Stomach (tissue), 8 donors: ENCODE measurements at regions not wholly inside any gene's neighbourhood (a gene's known extent, or its start where the extent isn't known, plus 50 kb on each side); places are given as distances from the start of the nearest gene placed in this dataset.

Experiments
- DNase-seq, 2 donors: peaks; one replicate each; pipeline versions ENCODE4 v3.0.0 to v3.0.0-alpha.2; 2013 to 2019
- H3K27ac ChIP-seq, 5 donors: fragments of 200-600 bp in 4 of 5; sonication (generic) in 4 of 5; one replicate each; pipeline ENCODE4 v1.5.1; 2013 to 2019; ENCODE audit warnings: mild to moderate bottlenecking in 1 of 5, moderate library complexity in 1 of 5
- H3K27me3 ChIP-seq, 3 donors: fragments of 200-600 bp; sonication (generic); one replicate each; pipeline ENCODE4 v1.5.1; 2017 to 2019; ENCODE audit warnings: mixed run types in 1 of 3
- H3K36me3 ChIP-seq, 4 donors: fragments of 200-600 bp; sonication (generic); 1 replicate in 3 of 4; 2 replicates in 1 of 4; pipeline ENCODE4 v1.5.1; 2016 to 2019
- H3K4me1 ChIP-seq, 4 donors: fragments of 200-600 bp; sonication (generic); one replicate each; pipeline ENCODE4 v1.5.1; 2016 to 2019
- H3K4me3 ChIP-seq, 4 donors: fragments of 200-600 bp; sonication (generic) in 3 of 4; one replicate each; pipeline ENCODE4 v1.5.1; 2016 to 2019; ENCODE audit warnings: mild to moderate bottlenecking in 1 of 4
- H3K9me3 ChIP-seq, 4 donors: fragments of 200-600 bp; sonication (generic); one replicate each; pipeline ENCODE4 v1.5.1; 2016 to 2019
- EP300 ChIP-seq: sonication (generic); formaldehyde crosslinking; IDR thresholded peaks from one replicate; pipeline ENCODE4 v1.6.1; 2017; ENCODE audit warnings: antibody characterized with exemption
- POLR2A ChIP-seq, 4 donors: fragments of 450-650 bp; IDR thresholded peaks; one replicate each; pipeline ENCODE4 v1.6.1; 2016; ENCODE audit warnings: antibody characterized with exemption in 4 of 4, control low read depth in 2 of 4, mild to moderate bottlenecking in 1 of 4, moderate library complexity in 1 of 4
- POLR2AphosphoS5 ChIP-seq, 3 donors: sonication (generic); formaldehyde crosslinking; IDR thresholded peaks; one replicate each; pipeline ENCODE4 v1.6.1; 2016; ENCODE audit warnings: antibody characterized with exemption in 3 of 3
- WGBS, 5 donors: extraction: QIAGEN DNeasy Blood & Tissue Kit in 3 of 5; methylation state at CpG; one replicate each; pipeline versions ENCODE4 v1.1.5 to v1.1.7; 2013 to 2018; 5-methylcytosine and 5-hydroxymethylcytosine counted together
- intact Hi-C: fragments of 100-400 bp; cut with DNase I; formaldehyde crosslinking; loops from one replicate; pipeline ENCODE4 v1.15.1; 2023; ENCODE audit warnings: low total_unique reads
- TF ChIP-seq, protein P1 (sequence below), 7 experiments: fragments of 450-650 bp in 4 of 7; fragments of 200-600 bp in 3 of 7; sonication (generic) in 3 of 7; IDR thresholded peaks; one replicate each; pipeline ENCODE4 v1.5.1; 2016 to 2019; ENCODE audit warnings: antibody characterized with exemption in 7 of 7, control low read depth in 2 of 7, mild to moderate bottlenecking in 1 of 7
- donor health status: healthy with polysubstance abuse.
- donor health status: Bipolar disorder and iron deficiency.
- donor health status: healthy.

DNA sequence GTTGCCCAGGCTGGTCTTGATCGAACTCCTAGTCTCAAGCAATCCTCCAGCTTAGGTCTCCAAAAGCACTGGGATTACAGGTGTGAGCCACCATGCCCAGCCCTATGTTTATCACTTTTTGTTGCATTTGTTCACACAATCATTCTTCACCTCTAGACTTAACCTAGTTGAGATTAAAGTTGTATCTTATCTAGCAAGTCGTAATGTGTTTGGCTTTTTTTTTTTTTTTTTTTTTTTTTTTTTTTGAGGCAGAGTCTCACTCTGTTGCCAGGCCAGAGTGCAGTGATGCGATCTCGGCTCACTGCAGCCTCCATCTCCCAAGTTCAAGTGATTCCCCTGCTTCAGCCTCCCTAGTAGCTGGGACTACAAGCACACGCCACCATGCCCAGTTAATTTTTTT, 90.2 kb upstream of the C9orf72 start:
- Histone ChIP-seq H3K27me3 (no peaks in the 10 kb centered on the region), H3K9me3 (no peaks in the 10 kb centered on the region), H3K4me1 (peaks cover 0 to 23% (median 0%) of the 10 kb centered on the region in 4 donors), H3K4me3 (no peak overlapping the region), H3K36me3 (no peaks in the 10 kb centered on the region), H3K27ac (no peak overlapping the region)
- DNase-seq = no peak
- intact Hi-C loops = no loop called here
- TF ChIP-seq EP300 = no peak
- TF ChIP-seq, protein P1, sequence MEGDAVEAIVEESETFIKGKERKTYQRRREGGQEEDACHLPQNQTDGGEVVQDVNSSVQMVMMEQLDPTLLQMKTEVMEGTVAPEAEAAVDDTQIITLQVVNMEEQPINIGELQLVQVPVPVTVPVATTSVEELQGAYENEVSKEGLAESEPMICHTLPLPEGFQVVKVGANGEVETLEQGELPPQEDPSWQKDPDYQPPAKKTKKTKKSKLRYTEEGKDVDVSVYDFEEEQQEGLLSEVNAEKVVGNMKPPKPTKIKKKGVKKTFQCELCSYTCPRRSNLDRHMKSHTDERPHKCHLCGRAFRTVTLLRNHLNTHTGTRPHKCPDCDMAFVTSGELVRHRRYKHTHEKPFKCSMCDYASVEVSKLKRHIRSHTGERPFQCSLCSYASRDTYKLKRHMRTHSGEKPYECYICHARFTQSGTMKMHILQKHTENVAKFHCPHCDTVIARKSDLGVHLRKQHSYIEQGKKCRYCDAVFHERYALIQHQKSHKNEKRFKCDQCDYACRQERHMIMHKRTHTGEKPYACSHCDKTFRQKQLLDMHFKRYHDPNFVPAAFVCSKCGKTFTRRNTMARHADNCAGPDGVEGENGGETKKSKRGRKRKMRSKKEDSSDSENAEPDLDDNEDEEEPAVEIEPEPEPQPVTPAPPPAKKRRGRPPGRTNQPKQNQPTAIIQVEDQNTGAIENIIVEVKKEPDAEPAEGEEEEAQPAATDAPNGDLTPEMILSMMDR (IDR thresholded peaks at IDR 0.05) = no peak
- TF ChIP-seq POLR2A (IDR thresholded peaks at IDR 0.05) = no peak
- 51 to 66% (median 53%) methylated on average over 5 of the region's 5 CpGs for WGBS, 5 donors

DNA sequence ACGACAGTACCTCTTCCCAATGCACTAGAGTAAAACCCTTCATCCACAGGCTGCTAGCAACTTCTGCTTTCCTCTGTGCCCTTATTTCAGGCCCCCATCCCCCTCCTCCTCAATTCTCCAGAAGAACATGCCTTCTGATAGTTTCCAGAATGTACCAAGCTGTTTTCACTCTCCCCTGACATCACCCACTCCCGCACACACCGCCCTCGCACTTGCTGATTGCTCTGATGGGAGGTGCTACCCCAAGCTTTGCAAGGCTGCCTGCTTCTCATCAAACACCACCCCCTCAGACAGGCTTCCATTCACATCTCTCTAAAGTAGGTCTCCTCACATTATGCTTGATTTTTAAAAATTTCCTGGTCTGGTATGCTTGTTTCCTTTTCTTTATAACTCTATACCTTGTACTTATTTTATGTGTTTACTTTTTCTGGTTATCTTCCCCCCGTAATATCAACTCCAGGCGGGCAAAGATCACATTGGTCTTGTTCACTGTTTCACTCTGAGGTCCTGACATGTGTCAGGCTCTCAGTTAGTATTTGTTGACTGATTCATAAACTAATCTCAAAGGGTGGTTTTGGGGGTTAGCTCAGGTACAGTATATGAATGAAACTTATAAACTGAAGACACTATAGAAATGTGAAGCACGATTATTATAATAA, 91.0 kb upstream of the C9orf72 start:
- intact Hi-C loops = no loop called here
- peak in 1 of 2 donors; percentile 71 for DNase-seq
- Histone ChIP-seq H3K4me3 (no peak overlapping the region), H3K36me3 (no peaks in the 10 kb centered on the region), H3K27ac (no peak overlapping the region), H3K27me3 (no peaks in the 10 kb centered on the region), H3K9me3 (no peaks in the 10 kb centered on the region), H3K4me1 (peaks cover 0 to 23% (median 0%) of the 10 kb centered on the region in 4 donors)
- TF ChIP-seq POLR2A (IDR thresholded peaks at IDR 0.05) = no peak
- TF ChIP-seq EP300 = no peak
- TF ChIP-seq POLR2AphosphoS5 (IDR thresholded peaks at IDR 0.05) = no peak
- TF ChIP-seq, protein P1 (IDR thresholded peaks at IDR 0.05) = no peak
- WGBS, 5 donors = 23 to 42% (median 32%) methylated on average over 7 of the region's 7 CpGs

DNA sequence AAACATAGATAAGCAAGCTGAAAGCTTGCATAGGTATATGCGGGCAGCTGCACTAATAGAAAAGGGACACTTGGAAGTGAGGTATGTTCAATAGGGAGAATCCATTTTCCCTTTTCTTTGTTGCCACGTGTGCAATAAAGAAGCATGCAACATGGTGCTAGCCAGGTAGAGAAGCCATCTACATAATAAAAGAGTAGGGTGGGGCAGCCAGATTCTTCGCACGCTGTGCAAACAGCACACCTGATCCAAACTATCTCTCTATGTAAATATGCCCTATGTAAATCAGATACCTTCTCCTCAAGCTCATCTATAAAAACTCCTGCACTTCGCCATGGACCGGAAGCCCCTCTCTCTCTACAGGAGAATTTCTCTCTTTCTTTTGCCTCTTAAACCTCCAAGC, 91.9 kb upstream of the C9orf72 start:
- no peak for TF ChIP-seq POLR2A (IDR thresholded peaks at IDR 0.05)
- TF ChIP-seq EP300 = no peak
- no peak for TF ChIP-seq POLR2AphosphoS5 (IDR thresholded peaks at IDR 0.05)
- TF ChIP-seq, protein P1 (IDR thresholded peaks at IDR 0.05) = no peak
- peaks cover 0 to 23% (median 0%) of the 10 kb centered on the region in 4 donors for H3K4me1 ChIP-seq
- H3K4me3 ChIP-seq = no peak overlapping the region
- no peak overlapping the region for H3K27ac ChIP-seq
- peak in 1 of 2 donors; percentile 36 for DNase-seq
- intact Hi-C loops = no loop called here
- H3K9me3 ChIP-seq = no peaks in the 10 kb centered on the region
- H3K27me3 ChIP-seq = no peaks in the 10 kb centered on the region
- no peaks in the 10 kb centered on the region for H3K36me3 ChIP-seq
- WGBS, 5 donors = 37 to 60% (median 48%) methylated on average over 6 of the region's 6 CpGs

DNA sequence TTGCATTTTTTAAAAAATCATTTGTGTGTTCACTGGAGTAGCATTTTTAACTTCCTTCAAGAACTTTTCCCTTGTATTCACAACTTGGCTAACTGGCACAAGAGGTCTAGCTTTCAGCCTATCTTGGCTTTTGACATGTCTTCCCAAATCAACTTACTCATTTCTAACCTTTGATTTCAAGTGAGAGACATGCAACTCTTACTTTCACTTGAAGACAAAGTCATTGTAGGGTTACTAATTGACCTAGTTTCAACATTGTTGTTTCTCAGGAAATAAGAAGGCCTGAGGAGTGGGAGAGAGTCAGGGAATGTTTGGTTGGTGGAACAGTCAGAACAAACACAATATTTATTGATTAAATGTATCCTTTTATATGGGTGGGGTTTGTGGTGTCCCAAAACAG, 95.0 kb upstream of the C9orf72 start:
- no peaks in the 10 kb centered on the region for H3K36me3 ChIP-seq
- H3K27ac ChIP-seq = no peak overlapping the region
- intact Hi-C loops = no loop called here
- H3K4me3 ChIP-seq = no peak overlapping the region
- no peaks in the 10 kb centered on the region for H3K9me3 ChIP-seq
- H3K4me1 ChIP-seq = peaks cover 0 to 25% (median 0%) of the 10 kb centered on the region in 4 donors
- DNase-seq = no peak
- no peaks in the 10 kb centered on the region for H3K27me3 ChIP-seq
- TF ChIP-seq POLR2AphosphoS5 (IDR thresholded peaks at IDR 0.05) (no peak), EP300 (no peak), POLR2A (IDR thresholded peaks at IDR 0.05) (no peak)
- TF ChIP-seq, protein P1 (IDR thresholded peaks at IDR 0.05) = no peak
